Endothelial cell of umbilical vein (primary cell): ENCODE measurements at regions not wholly inside any gene's neighbourhood (a gene's known extent, or its start where the extent isn't known, plus 50 kb on each side); places are given as distances from the start of the nearest gene placed in this dataset.

Source experiments
- EZH2 ChIP-seq: IDR thresholded peaks from 2 replicates; pipeline ENCODE4 v1.6.1; 2012; ENCODE audit warnings: borderline replicate concordance, low read depth, mild to moderate bottlenecking, moderate library complexity, low read length, inconsistent platforms; ENCODE audit not compliant: severe bottlenecking
- FOS ChIP-seq: IDR thresholded peaks from 2 replicates; pipeline ENCODE4 v1.6.1; 2011; ENCODE audit warnings: mild to moderate bottlenecking, low read length, moderate library complexity, borderline replicate concordance; ENCODE audit not compliant: insufficient read depth
- GATA2 ChIP-seq: IDR thresholded peaks from 2 replicates; pipeline ENCODE4 v1.7.0; 2011; ENCODE audit warnings: low read depth, mild to moderate bottlenecking, moderate library complexity, mixed read lengths, low read length; ENCODE audit not compliant: insufficient read length, insufficient read depth
- JUN ChIP-seq: IDR thresholded peaks from 2 replicates; pipeline ENCODE4 v1.6.1; 2011; ENCODE audit warnings: borderline replicate concordance, low read depth; ENCODE audit not compliant: insufficient read length, insufficient read depth
- MYC ChIP-seq: IDR thresholded peaks from one replicate; pipeline ENCODE4 v1.6.1; 2011; ENCODE audit warnings: mild to moderate bottlenecking, low read depth, low read length
- POLR2A ChIP-seq: IDR thresholded peaks from 2 replicates; pipeline ENCODE4 v1.6.1; 2012; ENCODE audit warnings: low read depth, mild to moderate bottlenecking, control low read depth, low read length
- POLR2AphosphoS5 ChIP-seq: IDR thresholded peaks from 2 replicates; pipeline ENCODE4 v1.6.1; 2012; ENCODE audit warnings: low read depth, mild to moderate bottlenecking, control low read depth, low read length, moderate library complexity; ENCODE audit not compliant: insufficient read depth
- TF ChIP-seq, protein P1 (sequence below), 2 donors: IDR thresholded peaks; 1 replicate in 1 of 2; 2 replicates in 1 of 2; pipeline ENCODE4 v1.5.1; 2011; ENCODE audit warnings: low read length in 2 of 2, mild to moderate bottlenecking in 2 of 2, moderate library complexity in 2 of 2, control low read depth in 1 of 2, inconsistent platforms in 1 of 2, low read depth in 1 of 2; ENCODE audit not compliant: insufficient read depth in 1 of 2; ENCODE audit errors: extremely low read depth in 1 of 2
- TF ChIP-seq, protein P2 (sequence below): IDR thresholded peaks from 2 replicates; pipeline ENCODE4 v1.6.1; 2011; ENCODE audit not compliant: insufficient read depth, insufficient read length

DNA sequence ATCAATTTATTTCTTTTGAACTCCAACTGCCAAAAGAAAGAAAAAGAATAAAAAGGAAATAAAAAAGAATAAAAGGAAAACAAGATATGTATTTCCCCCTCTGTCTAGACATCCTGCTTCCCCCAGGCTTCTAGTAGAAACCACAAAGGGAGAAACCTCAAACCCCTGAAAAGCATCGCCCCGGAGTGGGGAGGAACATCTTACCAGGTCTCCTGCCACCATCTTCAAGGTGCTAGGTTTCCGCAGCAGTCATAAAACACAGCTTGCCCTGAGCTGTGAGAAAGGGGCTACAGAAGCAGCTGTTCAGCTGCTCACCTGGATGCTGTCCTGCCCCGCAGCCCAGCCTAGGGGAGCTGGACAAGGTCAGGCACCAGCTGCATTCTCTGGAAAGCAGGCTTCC lies 487.7 kb downstream of the GADD45G start:
- TF ChIP-seq, protein P1, sequence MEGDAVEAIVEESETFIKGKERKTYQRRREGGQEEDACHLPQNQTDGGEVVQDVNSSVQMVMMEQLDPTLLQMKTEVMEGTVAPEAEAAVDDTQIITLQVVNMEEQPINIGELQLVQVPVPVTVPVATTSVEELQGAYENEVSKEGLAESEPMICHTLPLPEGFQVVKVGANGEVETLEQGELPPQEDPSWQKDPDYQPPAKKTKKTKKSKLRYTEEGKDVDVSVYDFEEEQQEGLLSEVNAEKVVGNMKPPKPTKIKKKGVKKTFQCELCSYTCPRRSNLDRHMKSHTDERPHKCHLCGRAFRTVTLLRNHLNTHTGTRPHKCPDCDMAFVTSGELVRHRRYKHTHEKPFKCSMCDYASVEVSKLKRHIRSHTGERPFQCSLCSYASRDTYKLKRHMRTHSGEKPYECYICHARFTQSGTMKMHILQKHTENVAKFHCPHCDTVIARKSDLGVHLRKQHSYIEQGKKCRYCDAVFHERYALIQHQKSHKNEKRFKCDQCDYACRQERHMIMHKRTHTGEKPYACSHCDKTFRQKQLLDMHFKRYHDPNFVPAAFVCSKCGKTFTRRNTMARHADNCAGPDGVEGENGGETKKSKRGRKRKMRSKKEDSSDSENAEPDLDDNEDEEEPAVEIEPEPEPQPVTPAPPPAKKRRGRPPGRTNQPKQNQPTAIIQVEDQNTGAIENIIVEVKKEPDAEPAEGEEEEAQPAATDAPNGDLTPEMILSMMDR (IDR thresholded peaks at IDR 0.05; ENCODE audit: extremely low read depth in 1 of 2, insufficient read depth in 1 of 2, low read depth in 1 of 2, low read length in 2 of 2) = no peak
- no peak for TF ChIP-seq POLR2A
- no peak for TF ChIP-seq EZH2
- TF ChIP-seq POLR2AphosphoS5 = no peak
- TF ChIP-seq FOS = no peak
- no peak for TF ChIP-seq GATA2
- TF ChIP-seq, protein P2, sequence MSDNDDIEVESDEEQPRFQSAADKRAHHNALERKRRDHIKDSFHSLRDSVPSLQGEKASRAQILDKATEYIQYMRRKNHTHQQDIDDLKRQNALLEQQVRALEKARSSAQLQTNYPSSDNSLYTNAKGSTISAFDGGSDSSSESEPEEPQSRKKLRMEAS = no peak
- no peak for TF ChIP-seq JUN
- no peak for TF ChIP-seq MYC
